Gastrocnemius medialis (tissue), 4 donors: ENCODE measurements at regions not wholly inside any gene's neighbourhood (a gene's known extent, or its start where the extent isn't known, plus 50 kb on each side); places are given as distances from the start of the nearest gene placed in this dataset.

ENCODE experiments used
- POLR2A ChIP-seq, 2 donors: fragments of 450-650 bp; IDR thresholded peaks; one replicate each; pipeline ENCODE4 v1.6.1; 2017; ENCODE audit warnings: antibody characterized with exemption in 2 of 2, mild to moderate bottlenecking in 2 of 2, moderate library complexity in 2 of 2
- TF ChIP-seq, protein P1 (sequence below), 5 experiments: fragments of 450-650 bp in 3 of 5; fragments of 200-600 bp in 2 of 5; sonication (generic) in 2 of 5; IDR thresholded peaks in 4 of 5; conservative IDR thresholded peaks in 1 of 5; 1 replicate in 4 of 5; 2 replicates in 1 of 5; pipeline ENCODE4 v1.5.1; 2016 to 2019; ENCODE audit warnings: antibody characterized with exemption in 5 of 5, mild to moderate bottlenecking in 3 of 5, moderate library complexity in 3 of 5

DNA sequence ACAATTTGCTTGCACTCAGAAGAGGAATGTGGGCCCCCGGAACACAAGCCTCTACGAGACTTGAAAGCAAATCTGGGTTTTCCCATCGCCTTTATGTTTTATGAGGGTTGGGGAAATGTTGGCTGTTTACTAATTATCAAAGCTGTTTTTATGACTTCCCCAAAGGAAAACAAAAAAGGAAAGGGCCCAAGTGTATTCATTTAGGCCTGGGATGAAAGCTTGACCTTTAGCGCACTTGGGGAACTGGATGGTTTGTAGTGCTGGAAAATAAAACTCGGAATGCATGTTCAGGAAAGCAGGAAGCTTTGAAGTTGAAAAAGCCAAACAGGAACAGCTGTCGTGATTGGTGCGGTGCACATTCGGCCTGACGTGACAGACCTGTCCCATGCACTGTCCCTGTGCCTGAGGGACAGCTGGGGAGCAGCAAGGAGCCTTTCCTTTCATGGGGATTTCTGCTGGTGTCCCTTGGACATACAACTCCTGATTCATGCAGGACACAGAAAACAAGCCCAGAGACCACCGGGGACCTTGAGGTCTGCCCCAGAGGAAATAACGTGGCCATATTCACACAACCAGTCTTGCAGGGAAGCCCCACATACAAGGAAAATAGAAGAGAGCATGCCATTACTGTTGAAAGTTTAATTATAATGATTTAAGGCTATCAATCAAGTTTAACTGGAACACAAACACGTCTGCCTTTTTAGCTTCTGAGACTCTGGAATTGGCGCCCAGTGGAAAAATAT lies 169.7 kb upstream of the APCDD1 start:
- TF ChIP-seq, protein P1, sequence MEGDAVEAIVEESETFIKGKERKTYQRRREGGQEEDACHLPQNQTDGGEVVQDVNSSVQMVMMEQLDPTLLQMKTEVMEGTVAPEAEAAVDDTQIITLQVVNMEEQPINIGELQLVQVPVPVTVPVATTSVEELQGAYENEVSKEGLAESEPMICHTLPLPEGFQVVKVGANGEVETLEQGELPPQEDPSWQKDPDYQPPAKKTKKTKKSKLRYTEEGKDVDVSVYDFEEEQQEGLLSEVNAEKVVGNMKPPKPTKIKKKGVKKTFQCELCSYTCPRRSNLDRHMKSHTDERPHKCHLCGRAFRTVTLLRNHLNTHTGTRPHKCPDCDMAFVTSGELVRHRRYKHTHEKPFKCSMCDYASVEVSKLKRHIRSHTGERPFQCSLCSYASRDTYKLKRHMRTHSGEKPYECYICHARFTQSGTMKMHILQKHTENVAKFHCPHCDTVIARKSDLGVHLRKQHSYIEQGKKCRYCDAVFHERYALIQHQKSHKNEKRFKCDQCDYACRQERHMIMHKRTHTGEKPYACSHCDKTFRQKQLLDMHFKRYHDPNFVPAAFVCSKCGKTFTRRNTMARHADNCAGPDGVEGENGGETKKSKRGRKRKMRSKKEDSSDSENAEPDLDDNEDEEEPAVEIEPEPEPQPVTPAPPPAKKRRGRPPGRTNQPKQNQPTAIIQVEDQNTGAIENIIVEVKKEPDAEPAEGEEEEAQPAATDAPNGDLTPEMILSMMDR (IDR thresholded peaks at IDR 0.05 in 4 of 5, conservative IDR thresholded peaks at IDR 0.05 in 1 of 5), result no peak
- TF ChIP-seq POLR2A (IDR thresholded peaks at IDR 0.05), result no peak
